ENCODE measurements at regions not wholly inside any gene's neighbourhood (a gene's known extent, or its start where the extent isn't known, plus 50 kb on each side); places are given as distances from the start of the nearest gene placed in this dataset.

DNA sequence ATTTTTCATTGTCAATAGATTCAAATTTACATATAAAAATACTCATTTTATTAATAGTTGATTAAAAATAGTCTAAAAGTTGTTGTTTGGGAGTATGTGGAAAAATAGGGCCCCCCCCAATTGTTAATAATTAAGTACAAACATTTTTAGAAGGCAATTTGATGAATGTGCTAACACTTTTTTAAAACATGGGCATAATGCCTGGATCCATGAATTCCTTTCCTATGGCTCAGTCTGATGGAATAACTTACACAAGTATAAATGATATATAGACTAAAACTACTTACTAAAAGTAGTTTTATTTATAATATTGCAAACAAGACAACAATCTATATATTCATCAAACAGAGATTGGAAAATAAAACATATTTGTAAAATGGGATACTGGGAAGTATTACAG, 247.2 kb upstream of the LRRN1 start:
- DNase-seq = no peak
- TF ChIP-seq POLR2A (IDR thresholded peaks at IDR 0.05; ENCODE audit: low read length) = no peak
- no peak for TF ChIP-seq GATA1 (IDR thresholded peaks at IDR 0.05; ENCODE audit: low read depth, low read length)

DNA sequence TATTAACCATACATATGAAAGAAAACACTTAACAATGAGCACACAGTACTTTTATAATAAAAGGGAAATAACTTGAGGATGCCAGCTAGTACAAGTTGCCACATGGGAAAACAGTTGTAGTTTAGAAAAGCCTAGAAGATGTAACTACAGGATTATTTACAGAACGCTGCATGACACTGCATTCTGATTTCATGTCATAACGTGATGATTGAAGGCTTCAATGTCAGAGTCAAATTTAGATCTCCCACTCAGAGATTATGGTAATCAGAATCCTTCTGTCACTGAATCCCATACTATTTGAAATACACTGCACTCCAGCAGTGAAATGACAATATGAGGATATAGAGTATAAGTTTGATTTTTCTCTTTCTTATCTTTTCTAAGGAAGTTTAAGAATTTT, 253.9 kb upstream of the LRRN1 start:
- TF ChIP-seq POLR2A (IDR thresholded peaks at IDR 0.05; ENCODE audit: low read length) (no peak), GATA1 (IDR thresholded peaks at IDR 0.05; ENCODE audit: low read depth, low read length) (no peak)
- DNase-seq = no peak

DNA sequence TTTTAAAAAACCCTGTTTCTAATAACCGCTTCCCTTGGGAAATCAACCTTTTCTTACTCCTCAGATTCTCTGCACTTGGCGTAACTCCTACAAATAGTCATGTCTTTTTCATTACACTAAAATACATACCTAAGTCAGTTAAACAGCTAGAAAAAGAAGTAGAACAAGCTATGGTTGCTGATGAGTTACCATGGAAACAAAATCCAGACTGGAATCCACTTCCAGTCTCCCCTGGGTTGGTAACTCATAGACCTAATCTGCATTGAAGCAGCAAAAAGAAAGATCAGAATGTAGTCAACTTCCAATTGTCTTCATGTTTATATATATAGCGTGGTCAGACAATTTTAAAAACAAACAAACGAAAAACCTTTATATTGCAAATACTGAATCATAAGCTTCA, 260.8 kb upstream of the LRRN1 start:
- no peak for DNase-seq
- no peak for TF ChIP-seq GATA1 (IDR thresholded peaks at IDR 0.05; ENCODE audit: low read depth, low read length)

- DNase-seq = no peak
- TF ChIP-seq POLR2A (IDR thresholded peaks at IDR 0.05; ENCODE audit: low read length) (no peak), GATA1 (IDR thresholded peaks at IDR 0.05; ENCODE audit: low read depth, low read length) (no peak)
Observed at GRCh38 chr3:3532508-3532907, 266.7 kb upstream of the LRRN1 start.

DNA sequence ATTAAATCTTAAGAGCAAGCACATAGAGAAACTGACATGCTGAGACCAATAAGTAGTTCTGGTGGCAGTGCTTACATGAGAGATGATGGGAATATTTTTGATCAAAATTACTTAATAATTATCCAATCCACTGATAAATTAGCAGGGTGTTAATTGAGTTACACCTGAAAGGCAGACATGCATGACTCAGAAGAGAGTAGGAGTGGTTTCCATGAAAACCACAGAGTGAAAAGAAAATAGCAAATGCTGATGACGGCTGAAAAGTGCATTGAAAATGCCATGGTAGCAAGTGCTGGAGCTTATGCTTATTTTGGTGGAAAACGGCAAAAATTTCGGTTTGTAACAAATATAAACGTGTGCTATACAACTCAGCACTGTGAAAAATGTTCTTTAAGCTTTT, 267.8 kb upstream of the LRRN1 start:
- DNase-seq = no peak
- TF ChIP-seq POLR2A (IDR thresholded peaks at IDR 0.05; ENCODE audit: low read length) (no peak), GATA1 (IDR thresholded peaks at IDR 0.05; ENCODE audit: low read depth, low read length) (no peak)

DNA sequence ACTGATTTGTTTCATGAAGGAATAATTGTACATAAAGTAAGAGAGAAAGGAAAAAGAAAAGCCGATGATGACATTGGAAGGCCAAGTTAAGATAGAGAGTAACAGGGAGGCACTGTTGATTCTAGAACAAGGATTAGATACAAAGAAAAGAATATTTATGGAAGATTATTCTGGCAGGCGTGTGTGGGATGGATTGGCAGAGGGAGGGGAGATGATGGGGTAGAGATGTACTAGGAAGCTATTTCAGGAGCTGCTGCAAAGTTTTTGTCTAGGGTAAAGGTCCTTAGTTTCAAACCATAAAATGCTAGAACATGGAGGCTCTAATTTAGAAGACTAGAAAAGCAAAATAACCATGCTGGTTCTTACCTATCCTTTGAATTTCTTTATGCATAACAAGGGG, 280.0 kb upstream of the LRRN1 start:
- DNase-seq = no peak

GRCh38 chr3:3516996-3517395, 282.2 kb upstream of the LRRN1 start:
- DNase-seq = no peak
- TF ChIP-seq POLR2A (IDR thresholded peaks at IDR 0.05; ENCODE audit: low read length) (no peak), GATA1 (IDR thresholded peaks at IDR 0.05; ENCODE audit: low read depth, low read length) (no peak)

More for the DNA sequence above, 280.0 kb upstream of the LRRN1 start:
- TF ChIP-seq GATA1 (IDR thresholded peaks at IDR 0.05; ENCODE audit: low read depth, low read length) (no peak), POLR2A (IDR thresholded peaks at IDR 0.05; ENCODE audit: low read length) (no peak)

DNA sequence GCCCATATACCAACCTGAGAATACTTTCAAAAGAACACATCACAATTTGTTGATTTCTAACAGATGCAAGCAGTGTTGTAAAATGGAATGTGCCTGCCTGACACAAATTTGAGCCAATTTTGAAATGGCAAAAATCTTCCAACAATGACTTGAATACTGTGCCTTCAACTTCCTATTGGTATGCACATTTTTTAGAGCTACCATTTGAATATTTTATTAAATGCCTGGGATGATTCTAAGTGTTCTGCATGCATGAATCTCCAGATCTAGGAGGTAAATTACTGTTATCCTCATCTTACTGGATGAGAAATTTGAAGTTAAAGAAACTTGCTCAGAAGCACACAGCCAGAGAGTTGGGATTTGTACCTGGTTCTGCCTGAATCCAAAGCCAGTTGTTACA, 282.8 kb upstream of the LRRN1 start:
- no peak for DNase-seq
- no peak for TF ChIP-seq POLR2A (IDR thresholded peaks at IDR 0.05; ENCODE audit: low read length)
- TF ChIP-seq GATA1 (IDR thresholded peaks at IDR 0.05; ENCODE audit: low read depth, low read length) = no peak

- TF ChIP-seq GATA1 (IDR thresholded peaks at IDR 0.05; ENCODE audit: low read depth, low read length) (no peak), POLR2A (IDR thresholded peaks at IDR 0.05; ENCODE audit: low read length) (no peak)
- no peak for DNase-seq
Observed at GRCh38 chr3:3509665-3510064, 289.6 kb upstream of the LRRN1 start.

- DNase-seq = no peak
- TF ChIP-seq POLR2A (IDR thresholded peaks at IDR 0.05; ENCODE audit: low read length) (no peak), GATA1 (IDR thresholded peaks at IDR 0.05; ENCODE audit: low read depth, low read length) (no peak)
Observed at GRCh38 chr3:3504686-3505085, 294.5 kb upstream of the LRRN1 start.

DNA sequence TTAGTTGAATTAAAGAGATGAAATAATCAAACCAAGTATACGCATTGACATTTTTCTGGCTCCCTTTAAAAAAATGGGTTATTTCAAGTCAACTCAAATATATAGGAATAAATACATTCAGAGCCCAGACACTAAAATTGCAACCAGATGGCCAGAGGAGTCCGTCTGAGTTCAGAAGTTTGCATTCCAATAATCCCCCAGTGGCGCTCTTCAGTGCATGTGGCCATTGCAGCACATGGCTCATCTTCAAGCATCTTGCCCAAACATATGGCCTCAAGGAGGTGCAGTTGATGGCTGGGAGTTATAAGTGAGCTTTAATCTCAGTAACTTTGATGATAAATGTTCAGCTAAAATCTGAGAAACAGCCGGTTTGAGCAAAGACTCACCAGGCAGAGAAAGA, 295.8 kb upstream of the LRRN1 start:
- TF ChIP-seq GATA1 (IDR thresholded peaks at IDR 0.05; ENCODE audit: low read depth, low read length) (no peak), POLR2A (IDR thresholded peaks at IDR 0.05; ENCODE audit: low read length) (no peak)
- no peak for DNase-seq

DNA sequence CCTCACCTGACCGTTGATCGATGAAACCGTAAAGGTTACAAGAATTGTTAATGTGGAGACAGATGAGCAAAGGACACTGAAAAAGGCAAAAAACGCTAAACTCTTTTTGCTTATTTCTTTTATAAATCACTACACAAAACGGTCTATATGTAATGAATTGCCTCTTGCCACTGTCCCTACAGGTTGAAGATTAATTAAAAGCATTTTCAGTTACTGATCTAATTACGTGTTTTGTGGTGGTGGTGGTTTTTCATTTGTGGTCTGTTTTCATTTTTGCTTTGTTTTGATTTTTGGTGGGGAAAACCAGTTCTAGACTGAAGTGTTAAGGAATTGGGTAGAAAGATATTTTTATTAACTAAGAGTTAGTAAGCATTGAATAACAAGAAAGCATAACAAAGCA, 299.2 kb upstream of the LRRN1 start:
- no peak for TF ChIP-seq POLR2A (IDR thresholded peaks at IDR 0.05; ENCODE audit: low read length)
- TF ChIP-seq GATA1 (IDR thresholded peaks at IDR 0.05; ENCODE audit: low read depth, low read length) = no peak
- DNase-seq = no peak

GRCh38 chr3:3499012-3499562, 300.1 kb upstream of the LRRN1 start:
- TF ChIP-seq GATA1 (IDR thresholded peaks at IDR 0.05; ENCODE audit: low read depth, low read length) = no peak
- no peak for TF ChIP-seq POLR2A (IDR thresholded peaks at IDR 0.05; ENCODE audit: low read length)
- no peak for DNase-seq

- no peak for DNase-seq
- TF ChIP-seq POLR2A (IDR thresholded peaks at IDR 0.05; ENCODE audit: low read length) (no peak), GATA1 (IDR thresholded peaks at IDR 0.05; ENCODE audit: low read depth, low read length) (no peak)
Observed at GRCh38 chr3:3495611-3496010, 303.6 kb upstream of the LRRN1 start.

DNA sequence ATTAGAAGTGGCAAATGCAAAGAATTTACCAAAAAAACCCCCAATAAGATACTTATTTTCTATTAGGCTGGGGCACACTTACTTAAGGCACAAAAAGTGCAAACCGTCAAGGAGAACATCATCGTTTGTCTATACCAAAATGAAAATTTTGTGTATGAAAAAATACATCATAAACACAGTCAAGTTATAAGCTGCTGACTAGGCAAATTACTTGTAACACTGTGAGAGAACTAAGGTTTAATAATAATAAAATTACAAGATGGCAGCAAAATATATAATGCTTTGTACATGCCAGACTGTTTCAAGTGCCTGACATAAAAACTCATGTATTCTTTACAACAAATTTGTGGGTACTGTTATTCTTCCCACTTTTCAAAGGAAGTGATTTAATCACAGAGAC, 297.2 kb upstream of the CRBN start:
- TF ChIP-seq POLR2A (IDR thresholded peaks at IDR 0.05; ENCODE audit: low read length) = no peak
- no peak for TF ChIP-seq GATA1 (IDR thresholded peaks at IDR 0.05; ENCODE audit: low read depth, low read length)
- no peak for DNase-seq

DNA sequence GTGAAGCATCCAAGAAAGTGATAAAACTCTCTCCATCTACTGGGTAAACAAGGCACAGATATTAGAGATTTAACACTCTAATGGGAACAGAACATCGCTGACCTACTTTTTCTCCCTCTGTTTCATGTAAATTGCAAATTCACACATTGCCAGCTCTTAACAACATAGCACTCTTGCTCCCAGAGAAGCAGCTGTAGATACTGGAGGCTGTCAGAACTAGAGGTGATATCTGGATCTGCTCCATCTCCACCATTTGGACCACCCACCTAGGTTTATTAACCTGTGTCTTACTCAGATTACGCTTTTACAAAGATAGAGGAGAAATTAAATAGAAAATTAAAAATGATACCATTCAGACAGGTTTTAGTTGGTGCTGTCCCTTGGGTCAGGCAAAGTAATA, 289.1 kb upstream of the CRBN start:
- TF ChIP-seq POLR2A (IDR thresholded peaks at IDR 0.05; ENCODE audit: low read length) = no peak
- no peak for TF ChIP-seq GATA1 (IDR thresholded peaks at IDR 0.05; ENCODE audit: low read depth, low read length)
- DNase-seq = no peak
